SK-N-SH treated with all-trans-retinoic acid at 6 μM for 48 hours (cell line): ENCODE measurements at regions not wholly inside any gene's neighbourhood (a gene's known extent, or its start where the extent isn't known, plus 50 kb on each side); places are given as distances from the start of the nearest gene placed in this dataset.

Experiments used
- ATAC-seq: fragments of 200-7000 bp; cut with Tn5 transposase; 3 replicates; pipeline ENCODE4 v1.9.1; 2020; ENCODE audit warnings: mild to moderate bottlenecking, moderate library complexity
- ARNTL ChIP-seq: fragments of 450-650 bp; formaldehyde crosslinking; IDR thresholded peaks from 2 replicates; pipeline ENCODE4 v1.5.0; 2020; ENCODE audit warnings: low read depth, mild to moderate bottlenecking, moderate library complexity, borderline replicate concordance
- BACH2 ChIP-seq: fragments of 250-450 bp; sonication (Bioruptor Pico); IDR thresholded peaks from 2 replicates; pipeline ENCODE4 v1.9.0; 2021; ENCODE audit warnings: mild to moderate bottlenecking, borderline replicate concordance
- CSDC2 ChIP-seq: fragments of 250-450 bp; sonication (Bioruptor Pico); IDR thresholded peaks from 2 replicates; pipeline ENCODE4 v1.5.0; 2020; ENCODE audit warnings: mild to moderate bottlenecking, moderate library complexity
- GLIS3 ChIP-seq: fragments of 250-450 bp; sonication (Bioruptor Pico); IDR thresholded peaks from 2 replicates; pipeline ENCODE4 v1.5.0; 2020; ENCODE audit warnings: mild to moderate bottlenecking, moderate library complexity
- ISL1 ChIP-seq: fragments of 250-450 bp; sonication (Bioruptor Pico); IDR thresholded peaks from 2 replicates; pipeline ENCODE4 v2.1.2; 2022; ENCODE audit warnings: mild to moderate bottlenecking, moderate library complexity
- OSR1 ChIP-seq: fragments of 250-450 bp; sonication (Bioruptor Pico); IDR thresholded peaks from 2 replicates; pipeline ENCODE4 v1.8.0; 2022; ENCODE audit warnings: moderate library complexity, mild to moderate bottlenecking, inconsistent platforms
- PPARA ChIP-seq: fragments of 250-450 bp; sonication (Bioruptor Pico); IDR thresholded peaks from 2 replicates; pipeline ENCODE4 v1.5.0; 2020; ENCODE audit warnings: mild to moderate bottlenecking, borderline replicate concordance
- RARB ChIP-seq: fragments of 250-450 bp; sonication (Bioruptor Pico); IDR thresholded peaks from 2 replicates; pipeline ENCODE4 v1.8.0; 2021; ENCODE audit warnings: mild to moderate bottlenecking, moderate library complexity
- TCF4 ChIP-seq: fragments of 250-450 bp; sonication (Bioruptor Pico); IDR thresholded peaks from 2 replicates; pipeline ENCODE4 v1.8.0; 2021; ENCODE audit warnings: mild to moderate bottlenecking, moderate library complexity, borderline replicate concordance
- ZC3H10 ChIP-seq: fragments of 250-450 bp; sonication (Bioruptor Pico); IDR thresholded peaks from 2 replicates; pipeline ENCODE4 v1.5.1; 2021; ENCODE audit warnings: mild to moderate bottlenecking, moderate library complexity
- ZFP3 ChIP-seq: fragments of 250-450 bp; sonication (Bioruptor Pico); IDR thresholded peaks from 2 replicates; pipeline ENCODE4 v1.5.0; 2020; ENCODE audit warnings: mild to moderate bottlenecking, moderate library complexity
- ZFP30 ChIP-seq: fragments of 450-650 bp; formaldehyde crosslinking; IDR thresholded peaks from 2 replicates; pipeline ENCODE4 v1.5.0; 2022; ENCODE audit warnings: mild to moderate bottlenecking, moderate library complexity
- ZNF565 ChIP-seq: fragments of 450-650 bp; formaldehyde crosslinking; conservative IDR thresholded peaks from 2 replicates; pipeline ENCODE4 v1.5.0; 2020; ENCODE audit warnings: low read depth, mild to moderate bottlenecking, moderate library complexity
- ZNF70 ChIP-seq: fragments of 450-650 bp; formaldehyde crosslinking; IDR thresholded peaks from 2 replicates; pipeline ENCODE4 v1.5.0; 2020; ENCODE audit warnings: mild to moderate bottlenecking, moderate library complexity
- ZNF8 ChIP-seq: fragments of 450-650 bp; formaldehyde crosslinking; IDR thresholded peaks from 2 replicates; pipeline ENCODE4 v1.5.0; 2020; ENCODE audit warnings: mild to moderate bottlenecking, moderate library complexity
- TF ChIP-seq, protein P1 (sequence below): fragments of 250-450 bp; sonication (Bioruptor Pico); IDR thresholded peaks from 2 replicates; pipeline ENCODE4 v1.5.0; 2020; ENCODE audit warnings: mild to moderate bottlenecking, moderate library complexity
- TF ChIP-seq, protein P2 (sequence below): fragments of 250-450 bp; sonication (Bioruptor Pico); IDR thresholded peaks from 2 replicates; pipeline ENCODE4 v1.5.1; 2021; ENCODE audit warnings: mild to moderate bottlenecking, moderate library complexity
- TF ChIP-seq, protein P3 (sequence below): fragments of 250-450 bp; sonication (Bioruptor Pico); IDR thresholded peaks from 2 replicates; pipeline ENCODE4 v1.8.0; 2020; ENCODE audit warnings: mild to moderate bottlenecking, moderate library complexity, borderline replicate concordance
- TF ChIP-seq, protein P4 (sequence below): fragments of 250-450 bp; sonication (Bioruptor Pico); IDR thresholded peaks from 2 replicates; pipeline ENCODE4 v1.5.1; 2020; ENCODE audit warnings: low read depth, mild to moderate bottlenecking, moderate library complexity

DNA sequence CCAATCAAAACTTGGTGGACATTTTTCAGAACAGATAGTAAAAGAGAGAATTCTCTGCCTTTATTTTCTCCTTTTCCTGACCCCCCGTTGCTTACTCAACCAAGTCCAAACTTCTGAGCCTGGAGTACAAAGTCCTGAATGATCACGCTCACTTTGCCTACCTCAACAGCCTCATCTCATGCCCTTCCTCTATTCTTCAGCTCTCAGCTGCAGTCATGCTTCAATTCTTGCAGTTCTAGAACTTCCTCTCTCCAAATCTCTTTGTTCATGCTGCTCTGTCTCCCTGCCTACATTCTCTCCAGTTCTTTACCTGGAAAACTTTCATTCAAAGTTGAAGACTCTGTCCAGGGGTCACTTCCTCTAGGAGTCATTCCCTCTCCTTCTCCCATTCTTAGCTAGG is 398.5 kb upstream of the SLC24A2 start:
- TF ChIP-seq ZNF565 = no peak
- TF ChIP-seq ZFP30 = no peak
- TF ChIP-seq ZFP3 (CRISPR knock-in tag) = no peak
- ATAC-seq = no peak

DNA sequence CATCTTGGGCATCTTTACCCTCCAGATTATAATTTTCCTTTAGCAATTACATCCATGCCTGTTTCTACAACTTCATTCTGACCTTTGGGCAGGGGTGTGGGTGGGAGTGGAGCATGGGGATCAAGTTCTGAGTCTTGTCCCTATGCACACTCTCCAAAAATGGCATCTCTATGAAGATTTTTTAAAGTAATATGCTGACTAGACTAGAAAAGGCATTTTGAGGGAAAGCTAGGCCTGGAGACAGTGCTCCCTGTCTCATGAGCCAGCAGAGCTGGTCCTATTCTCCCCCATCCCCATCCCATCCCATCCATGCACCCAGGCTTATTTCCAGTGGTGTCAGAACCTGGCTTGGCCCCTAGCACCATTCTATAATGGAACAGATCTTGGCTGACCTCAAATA is 398.0 kb upstream of the SLC24A2 start:
- no peak for ATAC-seq
- TF ChIP-seq, protein P1, sequence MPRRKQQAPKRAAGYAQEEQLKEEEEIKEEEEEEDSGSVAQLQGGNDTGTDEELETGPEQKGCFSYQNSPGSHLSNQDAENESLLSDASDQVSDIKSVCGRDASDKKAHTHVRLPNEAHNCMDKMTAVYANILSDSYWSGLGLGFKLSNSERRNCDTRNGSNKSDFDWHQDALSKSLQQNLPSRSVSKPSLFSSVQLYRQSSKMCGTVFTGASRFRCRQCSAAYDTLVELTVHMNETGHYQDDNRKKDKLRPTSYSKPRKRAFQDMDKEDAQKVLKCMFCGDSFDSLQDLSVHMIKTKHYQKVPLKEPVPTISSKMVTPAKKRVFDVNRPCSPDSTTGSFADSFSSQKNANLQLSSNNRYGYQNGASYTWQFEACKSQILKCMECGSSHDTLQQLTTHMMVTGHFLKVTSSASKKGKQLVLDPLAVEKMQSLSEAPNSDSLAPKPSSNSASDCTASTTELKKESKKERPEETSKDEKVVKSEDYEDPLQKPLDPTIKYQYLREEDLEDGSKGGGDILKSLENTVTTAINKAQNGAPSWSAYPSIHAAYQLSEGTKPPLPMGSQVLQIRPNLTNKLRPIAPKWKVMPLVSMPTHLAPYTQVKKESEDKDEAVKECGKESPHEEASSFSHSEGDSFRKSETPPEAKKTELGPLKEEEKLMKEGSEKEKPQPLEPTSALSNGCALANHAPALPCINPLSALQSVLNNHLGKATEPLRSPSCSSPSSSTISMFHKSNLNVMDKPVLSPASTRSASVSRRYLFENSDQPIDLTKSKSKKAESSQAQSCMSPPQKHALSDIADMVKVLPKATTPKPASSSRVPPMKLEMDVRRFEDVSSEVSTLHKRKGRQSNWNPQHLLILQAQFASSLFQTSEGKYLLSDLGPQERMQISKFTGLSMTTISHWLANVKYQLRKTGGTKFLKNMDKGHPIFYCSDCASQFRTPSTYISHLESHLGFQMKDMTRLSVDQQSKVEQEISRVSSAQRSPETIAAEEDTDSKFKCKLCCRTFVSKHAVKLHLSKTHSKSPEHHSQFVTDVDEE (CRISPR knock-in tag) = no peak
- TF ChIP-seq ZFP30 (no peak), ZNF8 (no peak), ZNF70 (CRISPR knock-in tag) (no peak), PPARA (CRISPR knock-in tag) (no peak), OSR1 (no peak)
- TF ChIP-seq, protein P2, sequence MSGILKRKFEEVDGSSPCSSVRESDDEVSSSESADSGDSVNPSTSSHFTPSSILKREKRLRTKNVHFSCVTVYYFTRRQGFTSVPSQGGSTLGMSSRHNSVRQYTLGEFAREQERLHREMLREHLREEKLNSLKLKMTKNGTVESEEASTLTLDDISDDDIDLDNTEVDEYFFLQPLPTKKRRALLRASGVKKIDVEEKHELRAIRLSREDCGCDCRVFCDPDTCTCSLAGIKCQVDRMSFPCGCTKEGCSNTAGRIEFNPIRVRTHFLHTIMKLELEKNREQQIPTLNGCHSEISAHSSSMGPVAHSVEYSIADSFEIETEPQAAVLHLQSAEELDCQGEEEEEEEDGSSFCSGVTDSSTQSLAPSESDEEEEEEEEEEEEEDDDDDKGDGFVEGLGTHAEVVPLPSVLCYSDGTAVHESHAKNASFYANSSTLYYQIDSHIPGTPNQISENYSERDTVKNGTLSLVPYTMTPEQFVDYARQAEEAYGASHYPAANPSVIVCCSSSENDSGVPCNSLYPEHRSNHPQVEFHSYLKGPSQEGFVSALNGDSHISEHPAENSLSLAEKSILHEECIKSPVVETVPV (CRISPR knock-in tag) = no peak
- TF ChIP-seq, protein P3, sequence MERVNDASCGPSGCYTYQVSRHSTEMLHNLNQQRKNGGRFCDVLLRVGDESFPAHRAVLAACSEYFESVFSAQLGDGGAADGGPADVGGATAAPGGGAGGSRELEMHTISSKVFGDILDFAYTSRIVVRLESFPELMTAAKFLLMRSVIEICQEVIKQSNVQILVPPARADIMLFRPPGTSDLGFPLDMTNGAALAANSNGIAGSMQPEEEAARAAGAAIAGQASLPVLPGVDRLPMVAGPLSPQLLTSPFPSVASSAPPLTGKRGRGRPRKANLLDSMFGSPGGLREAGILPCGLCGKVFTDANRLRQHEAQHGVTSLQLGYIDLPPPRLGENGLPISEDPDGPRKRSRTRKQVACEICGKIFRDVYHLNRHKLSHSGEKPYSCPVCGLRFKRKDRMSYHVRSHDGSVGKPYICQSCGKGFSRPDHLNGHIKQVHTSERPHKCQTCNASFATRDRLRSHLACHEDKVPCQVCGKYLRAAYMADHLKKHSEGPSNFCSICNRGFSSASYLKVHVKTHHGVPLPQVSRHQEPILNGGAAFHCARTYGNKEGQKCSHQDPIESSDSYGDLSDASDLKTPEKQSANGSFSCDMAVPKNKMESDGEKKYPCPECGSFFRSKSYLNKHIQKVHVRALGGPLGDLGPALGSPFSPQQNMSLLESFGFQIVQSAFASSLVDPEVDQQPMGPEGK (CRISPR knock-in tag) = no peak

DNA sequence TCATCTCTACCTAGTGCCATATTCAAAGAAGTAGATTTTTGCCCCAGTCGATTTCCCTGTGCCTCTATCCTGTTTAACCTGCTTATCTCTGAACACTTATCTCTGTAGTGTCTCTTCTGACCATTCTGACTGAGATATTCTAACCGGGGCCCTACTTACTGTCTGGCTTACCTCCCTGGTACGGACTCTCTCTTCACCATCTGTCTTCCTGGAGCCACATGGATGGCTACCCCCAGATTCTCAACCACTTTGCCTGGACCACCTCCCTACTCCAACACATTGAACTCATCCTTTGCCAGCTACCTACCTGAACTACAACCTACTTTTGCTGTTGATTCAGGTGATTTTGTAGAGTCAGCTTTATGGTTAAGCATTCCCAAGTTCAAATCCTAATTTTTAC is 397.4 kb upstream of the SLC24A2 start:
- TF ChIP-seq ARNTL (no peak), GLIS3 (CRISPR knock-in tag) (no peak), ISL1 (CRISPR knock-in tag) (no peak)
- TF ChIP-seq, all 23 proteins: peak for 0
- ATAC-seq = no peak

DNA sequence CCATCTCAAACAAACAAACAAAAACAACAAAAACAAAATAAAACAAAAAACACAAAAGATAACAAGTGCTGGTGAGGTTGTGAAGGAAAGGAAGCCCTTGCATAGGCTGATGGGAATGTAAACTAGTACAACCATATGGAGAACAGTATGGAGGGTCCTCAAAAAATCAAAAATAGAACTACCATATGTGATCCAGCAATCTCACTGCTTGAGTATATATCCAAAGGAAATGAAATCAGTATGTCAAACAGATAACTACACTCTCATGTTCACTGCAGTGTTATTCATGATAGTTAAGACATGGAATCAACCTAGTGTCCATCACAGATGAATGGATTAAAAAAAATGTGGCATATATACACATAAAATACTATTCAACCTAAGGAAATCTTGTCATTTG is 395.7 kb upstream of the SLC24A2 start:
- TF ChIP-seq, protein P2 (CRISPR knock-in tag) = no peak
- TF ChIP-seq ZFP3 (CRISPR knock-in tag) (no peak), ZNF70 (CRISPR knock-in tag) (no peak), BACH2 (no peak), ARNTL (no peak), PPARA (CRISPR knock-in tag) (no peak), ZNF8 (no peak)
- TF ChIP-seq, protein P3 (CRISPR knock-in tag) = no peak
- no peak for ATAC-seq

DNA sequence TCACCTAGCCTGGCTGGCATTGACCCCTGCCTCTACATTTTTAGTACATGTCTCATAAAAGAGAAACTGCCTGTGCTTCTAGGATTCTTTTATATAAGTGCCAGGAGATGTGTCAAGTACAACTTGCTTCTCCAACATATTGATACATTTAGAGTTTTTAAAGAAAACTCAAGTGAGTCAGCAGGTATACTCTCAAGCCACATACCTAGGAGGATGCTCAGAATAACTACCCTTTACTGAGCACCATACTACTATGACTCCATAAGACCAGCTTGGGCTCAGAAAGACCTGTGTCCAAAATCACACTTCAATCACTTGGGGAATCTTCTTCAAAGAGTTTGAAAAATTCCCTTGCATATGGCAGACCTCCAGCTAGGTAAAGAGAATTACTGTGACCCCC is 389.8 kb upstream of the SLC24A2 start:
- ATAC-seq = no peak
- no peak for TF ChIP-seq RARB (CRISPR knock-in tag)
- no peak for TF ChIP-seq ZFP30
- TF ChIP-seq CSDC2 (CRISPR knock-in tag) = no peak
- no peak for TF ChIP-seq ZC3H10 (CRISPR knock-in tag)
- TF ChIP-seq, protein P1 (CRISPR knock-in tag) = no peak
- TF ChIP-seq, protein P4, sequence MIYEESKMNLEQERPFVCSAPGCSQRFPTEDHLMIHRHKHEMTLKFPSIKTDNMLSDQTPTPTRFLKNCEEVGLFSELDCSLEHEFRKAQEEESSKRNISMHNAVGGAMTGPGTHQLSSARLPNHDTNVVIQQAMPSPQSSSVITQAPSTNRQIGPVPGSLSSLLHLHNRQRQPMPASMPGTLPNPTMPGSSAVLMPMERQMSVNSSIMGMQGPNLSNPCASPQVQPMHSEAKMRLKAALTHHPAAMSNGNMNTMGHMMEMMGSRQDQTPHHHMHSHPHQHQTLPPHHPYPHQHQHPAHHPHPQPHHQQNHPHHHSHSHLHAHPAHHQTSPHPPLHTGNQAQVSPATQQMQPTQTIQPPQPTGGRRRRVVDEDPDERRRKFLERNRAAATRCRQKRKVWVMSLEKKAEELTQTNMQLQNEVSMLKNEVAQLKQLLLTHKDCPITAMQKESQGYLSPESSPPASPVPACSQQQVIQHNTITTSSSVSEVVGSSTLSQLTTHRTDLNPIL (CRISPR knock-in tag) = no peak
- TF ChIP-seq TCF4 (CRISPR knock-in tag) = no peak
